Ectodermal cell (in vitro differentiated cells): ENCODE measurements at regions not wholly inside any gene's neighbourhood (a gene's known extent, or its start where the extent isn't known, plus 50 kb on each side); places are given as distances from the start of the nearest gene placed in this dataset.
A peak's percentile ranks its signal among the peaks of the same experiment; 100 is the strongest.
"Not testable (repeated sequence)": the region's sequence is repeated elsewhere in the genome, so short reads cannot be mapped to it uniquely, and the experiment has no call there.

Experiments
- H3K27ac ChIP-seq: 2 replicates; pipeline ENCODE4 v1.7.0; 2013; ENCODE audit warnings: mild to moderate bottlenecking, low read depth, low read length; ENCODE audit not compliant: insufficient read depth, poor library complexity, severe bottlenecking
- H3K27me3 ChIP-seq: 2 replicates; pipeline ENCODE4 v1.7.0; 2013; ENCODE audit warnings: mild to moderate bottlenecking, low read length; ENCODE audit not compliant: insufficient read depth, control insufficient read depth, poor library complexity, severe bottlenecking
- H3K36me3 ChIP-seq: one replicate; pipeline ENCODE4 v1.7.0; 2013; ENCODE audit warnings: low read length; ENCODE audit not compliant: control insufficient read depth, insufficient read depth
- H3K4me1 ChIP-seq: one replicate; pipeline ENCODE4 v1.7.0; 2013; ENCODE audit warnings: low read length; ENCODE audit not compliant: control insufficient read depth, insufficient read depth
- H3K4me3 ChIP-seq: 2 replicates; pipeline ENCODE4 v1.7.0; 2013; ENCODE audit warnings: low read depth, low read length, control low read depth; ENCODE audit not compliant: insufficient read depth
- H3K9me3 ChIP-seq: 2 replicates; pipeline ENCODE4 v1.7.0; 2013; ENCODE audit warnings: mild to moderate bottlenecking, low read length, moderate library complexity; ENCODE audit not compliant: control insufficient read depth
- WGBS, 2 experiments: methylation state at CpG; one replicate each; pipeline ENCODE4 v1.1.7; 2013; ENCODE audit warnings: missing lambda C conversion rate in 2 of 2; 5-methylcytosine and 5-hydroxymethylcytosine counted together

- Histone ChIP-seq H3K27me3 (no peaks in the 10 kb centered on the region), H3K4me1 (no peaks in the 10 kb centered on the region), H3K27ac (no peak overlapping the region), H3K36me3 (no peaks in the 10 kb centered on the region), H3K4me3 (no peak overlapping the region), H3K9me3 (no peaks in the 10 kb centered on the region)
- 93 to 95% methylated on average over 3 of the region's 3 CpGs for WGBS, 2 experiments
Observed at GRCh38 chr9:75372499-75373268, 284.4 kb downstream of the OSTF1 start.

- 95 to 96% methylated on average over 2 to 3 of the region's 3 CpGs for WGBS, 2 experiments
- H3K4me3 ChIP-seq = no peak overlapping the region
- no peaks in the 10 kb centered on the region for H3K9me3 ChIP-seq
- H3K27ac ChIP-seq = no peak overlapping the region
- no peaks in the 10 kb centered on the region for H3K27me3 ChIP-seq
- no peaks in the 10 kb centered on the region for H3K4me1 ChIP-seq
- H3K36me3 ChIP-seq = no peaks in the 10 kb centered on the region
Observed at GRCh38 chr9:75376680-75377254, 288.5 kb downstream of the OSTF1 start.

GRCh38 chr9:75378036-75378435 is 289.7 kb downstream of the OSTF1 start:
- WGBS, 2 experiments = 90 to 92% methylated on average over 9 of the region's 9 CpGs
- no peaks in the 10 kb centered on the region for H3K36me3 ChIP-seq
- no peaks in the 10 kb centered on the region for H3K9me3 ChIP-seq
- H3K4me1 ChIP-seq = no peaks in the 10 kb centered on the region
- H3K27ac ChIP-seq = no peak overlapping the region
- H3K27me3 ChIP-seq = no peaks in the 10 kb centered on the region
- no peak overlapping the region for H3K4me3 ChIP-seq

GRCh38 chr9:75378926-75379325 is 290.6 kb downstream of the OSTF1 start:
- no peaks in the 10 kb centered on the region for H3K9me3 ChIP-seq
- no peaks in the 10 kb centered on the region for H3K27me3 ChIP-seq
- no peak overlapping the region for H3K27ac ChIP-seq
- no peak overlapping the region for H3K4me3 ChIP-seq
- WGBS, 2 experiments = 95% methylated on average over 1 of the region's 1 CpG
- H3K36me3 ChIP-seq = no peaks in the 10 kb centered on the region
- H3K4me1 ChIP-seq = no peaks in the 10 kb centered on the region

- peaks cover 5% of the 10 kb centered on the region for H3K9me3 ChIP-seq
- H3K36me3 ChIP-seq = no peaks in the 10 kb centered on the region
- no peak overlapping the region for H3K27ac ChIP-seq
- H3K4me1 ChIP-seq = no peaks in the 10 kb centered on the region
- H3K27me3 ChIP-seq = no peaks in the 10 kb centered on the region
- WGBS, 2 experiments = 91 to 98% methylated on average over 2 of the region's 2 CpGs
- H3K4me3 ChIP-seq = no peak overlapping the region
Observed at GRCh38 chr9:75382126-75382525, 293.8 kb downstream of the OSTF1 start.

GRCh38 chr9:75383420-75384034 is 295.2 kb downstream of the OSTF1 start:
- H3K27me3 ChIP-seq = not testable (repeated sequence)
- WGBS, 2 experiments = 77 to 82% methylated on average over 1 of the region's 1 CpG
- H3K27ac ChIP-seq = peak overlapping the region; percentile 85

GRCh38 chr9:75385236-75385635 is 296.9 kb downstream of the OSTF1 start:
- H3K4me1 ChIP-seq = no peaks in the 10 kb centered on the region
- H3K27ac ChIP-seq = no peak overlapping the region
- H3K36me3 ChIP-seq = no peaks in the 10 kb centered on the region
- H3K9me3 ChIP-seq = peaks cover 5% of the 10 kb centered on the region
- H3K27me3 ChIP-seq = no peaks in the 10 kb centered on the region
- no peak overlapping the region for H3K4me3 ChIP-seq

More at GRCh38 chr9:75383420-75384034, 295.2 kb downstream of the OSTF1 start:
- not testable (repeated sequence) for H3K36me3 ChIP-seq, H3K4me1 ChIP-seq, H3K4me3 ChIP-seq, H3K9me3 ChIP-seq

GRCh38 chr9:75389101-75389500 is 300.8 kb downstream of the OSTF1 start:
- Histone ChIP-seq H3K27ac (no peak overlapping the region), H3K36me3 (no peaks in the 10 kb centered on the region), H3K27me3 (no peaks in the 10 kb centered on the region), H3K4me3 (no peak overlapping the region), H3K9me3 (peaks cover 5% of the 10 kb centered on the region), H3K4me1 (no peaks in the 10 kb centered on the region)
- 95 to 96% methylated on average over 1 to 2 of the region's 2 CpGs for whole genome bisulfite sequencing, 2 experiments

- Histone ChIP-seq H3K9me3 (no peaks in the 10 kb centered on the region), H3K4me3 (no peak overlapping the region), H3K27me3 (no peaks in the 10 kb centered on the region), H3K36me3 (no peaks in the 10 kb centered on the region), H3K4me1 (no peaks in the 10 kb centered on the region), H3K27ac (no peak overlapping the region)
- WGBS, 2 experiments = 88 to 97% methylated on average over 4 to 5 of the region's 5 CpGs
Observed at GRCh38 chr9:75390951-75391350, 302.6 kb downstream of the OSTF1 start.

GRCh38 chr9:75391497-75391896 is 303.2 kb downstream of the OSTF1 start:
- no peaks in the 10 kb centered on the region for H3K27me3 ChIP-seq
- H3K4me3 ChIP-seq = no peak overlapping the region
- no peaks in the 10 kb centered on the region for H3K36me3 ChIP-seq
- no peaks in the 10 kb centered on the region for H3K4me1 ChIP-seq
- no peak overlapping the region for H3K27ac ChIP-seq
- 91 to 95% methylated on average over 7 of the region's 8 CpGs for WGBS, 2 experiments
- no peaks in the 10 kb centered on the region for H3K9me3 ChIP-seq
